ENCODE measurements at regions not wholly inside any gene's neighbourhood (a gene's known extent, or its start where the extent isn't known, plus 50 kb on each side); places are given as distances from the start of the nearest gene placed in this dataset.

DNA sequence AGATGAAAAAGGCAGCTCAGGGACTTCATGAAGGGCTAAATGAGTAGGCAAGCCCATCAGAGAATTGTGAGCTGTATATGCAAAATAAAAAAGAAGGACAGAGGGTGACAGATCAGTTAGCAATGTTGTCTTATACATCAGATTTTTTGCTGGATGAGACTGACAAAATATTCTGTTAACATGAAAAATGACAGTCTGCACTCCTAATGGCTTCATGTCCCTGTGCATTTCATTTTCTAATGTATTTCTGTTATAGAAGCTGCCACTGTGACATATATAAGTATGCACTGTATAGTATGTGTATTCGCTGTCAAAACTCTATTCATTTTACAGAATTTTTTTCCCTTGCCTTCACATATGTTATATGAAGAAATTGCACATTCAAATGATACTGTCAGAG is 559.5 kb downstream of the DMRTA1 start:
- no peak for TF ChIP-seq POLR2A (IDR thresholded peaks at IDR 0.05)
- TF ChIP-seq, protein P1, sequence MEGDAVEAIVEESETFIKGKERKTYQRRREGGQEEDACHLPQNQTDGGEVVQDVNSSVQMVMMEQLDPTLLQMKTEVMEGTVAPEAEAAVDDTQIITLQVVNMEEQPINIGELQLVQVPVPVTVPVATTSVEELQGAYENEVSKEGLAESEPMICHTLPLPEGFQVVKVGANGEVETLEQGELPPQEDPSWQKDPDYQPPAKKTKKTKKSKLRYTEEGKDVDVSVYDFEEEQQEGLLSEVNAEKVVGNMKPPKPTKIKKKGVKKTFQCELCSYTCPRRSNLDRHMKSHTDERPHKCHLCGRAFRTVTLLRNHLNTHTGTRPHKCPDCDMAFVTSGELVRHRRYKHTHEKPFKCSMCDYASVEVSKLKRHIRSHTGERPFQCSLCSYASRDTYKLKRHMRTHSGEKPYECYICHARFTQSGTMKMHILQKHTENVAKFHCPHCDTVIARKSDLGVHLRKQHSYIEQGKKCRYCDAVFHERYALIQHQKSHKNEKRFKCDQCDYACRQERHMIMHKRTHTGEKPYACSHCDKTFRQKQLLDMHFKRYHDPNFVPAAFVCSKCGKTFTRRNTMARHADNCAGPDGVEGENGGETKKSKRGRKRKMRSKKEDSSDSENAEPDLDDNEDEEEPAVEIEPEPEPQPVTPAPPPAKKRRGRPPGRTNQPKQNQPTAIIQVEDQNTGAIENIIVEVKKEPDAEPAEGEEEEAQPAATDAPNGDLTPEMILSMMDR (IDR thresholded peaks at IDR 0.05): no peak
